ENCODE measurements at regions not wholly inside any gene's neighbourhood (a gene's known extent, or its start where the extent isn't known, plus 50 kb on each side); places are given as distances from the start of the nearest gene placed in this dataset.

- DNase-seq (ENCODE audit: low spot score in 2 of 2): no peak
- Histone ChIP-seq H3K27ac (no peak overlapping the region), H3K36me3 (no peaks in the 10 kb centered on the region), H3K4me1 (no peaks in the 10 kb centered on the region), H3K9me3 (no peaks in the 10 kb centered on the region), H3K4me3 (no peak overlapping the region), H3K27me3 (no peaks in the 10 kb centered on the region)
- TF ChIP-seq POLR2AphosphoS5 (IDR thresholded peaks at IDR 0.05) (no peak), CTCF (IDR thresholded peaks at IDR 0.05) (no peak), POLR2A (IDR thresholded peaks at IDR 0.05) (no peak)
- intact Hi-C loops (cut with DNase I; ENCODE audit: low total_unique reads): no loop called here
Measured at GRCh38 chr1:42010381-42010780, 91.7 kb upstream of the HIVEP3 start.

- H3K27me3 ChIP-seq: no peaks in the 10 kb centered on the region
- H3K4me1 ChIP-seq: no peaks in the 10 kb centered on the region
- H3K27ac ChIP-seq: no peak overlapping the region
- no peaks in the 10 kb centered on the region for H3K36me3 ChIP-seq
- no peaks in the 10 kb centered on the region for H3K9me3 ChIP-seq
- TF ChIP-seq POLR2A (IDR thresholded peaks at IDR 0.05) (no peak), CTCF (IDR thresholded peaks at IDR 0.05) (no peak), POLR2AphosphoS5 (IDR thresholded peaks at IDR 0.05) (no peak)
- no peak for DNase-seq (ENCODE audit: low spot score in 2 of 2)
- intact Hi-C loops (cut with DNase I; ENCODE audit: low total_unique reads): no loop called here
- no peak overlapping the region for H3K4me3 ChIP-seq
Measured at GRCh38 chr1:42008264-42008663, 89.5 kb upstream of the HIVEP3 start.

GRCh38 chr1:42006836-42007235 is 88.1 kb upstream of the HIVEP3 start:
- Histone ChIP-seq H3K27ac (no peak overlapping the region), H3K9me3 (no peaks in the 10 kb centered on the region), H3K27me3 (no peaks in the 10 kb centered on the region), H3K4me1 (no peaks in the 10 kb centered on the region), H3K36me3 (no peaks in the 10 kb centered on the region), H3K4me3 (no peak overlapping the region)
- TF ChIP-seq POLR2AphosphoS5 (IDR thresholded peaks at IDR 0.05) (no peak), CTCF (IDR thresholded peaks at IDR 0.05) (no peak), POLR2A (IDR thresholded peaks at IDR 0.05) (no peak)
- no peak for DNase-seq (ENCODE audit: low spot score in 2 of 2)
- intact Hi-C loops (cut with DNase I; ENCODE audit: low total_unique reads): no loop called here

GRCh38 chr1:42006093-42006492 is 87.4 kb upstream of the HIVEP3 start:
- DNase-seq (ENCODE audit: low spot score in 2 of 2): no peak
- Histone ChIP-seq H3K4me1 (no peaks in the 10 kb centered on the region), H3K4me3 (no peak overlapping the region), H3K27me3 (no peaks in the 10 kb centered on the region), H3K36me3 (no peaks in the 10 kb centered on the region), H3K9me3 (no peaks in the 10 kb centered on the region), H3K27ac (no peak overlapping the region)
- intact Hi-C loops (cut with DNase I; ENCODE audit: low total_unique reads): no loop called here
- no peak for TF ChIP-seq POLR2A (IDR thresholded peaks at IDR 0.05)
- no peak for TF ChIP-seq CTCF (IDR thresholded peaks at IDR 0.05)
- TF ChIP-seq POLR2AphosphoS5 (IDR thresholded peaks at IDR 0.05): no peak

GRCh38 chr1:42005530-42005929 is 86.8 kb upstream of the HIVEP3 start:
- no peak for DNase-seq (ENCODE audit: low spot score in 2 of 2)
- H3K4me1 ChIP-seq: no peaks in the 10 kb centered on the region
- H3K4me3 ChIP-seq: no peak overlapping the region
- no peaks in the 10 kb centered on the region for H3K27me3 ChIP-seq
- H3K36me3 ChIP-seq: no peaks in the 10 kb centered on the region
- H3K27ac ChIP-seq: no peak overlapping the region
- H3K9me3 ChIP-seq: no peaks in the 10 kb centered on the region
- TF ChIP-seq POLR2A (IDR thresholded peaks at IDR 0.05) (no peak), CTCF (IDR thresholded peaks at IDR 0.05) (no peak), POLR2AphosphoS5 (IDR thresholded peaks at IDR 0.05) (no peak)
- intact Hi-C loops (cut with DNase I; ENCODE audit: low total_unique reads): no loop called here
